Fibroblast of mammary gland (primary cell): ENCODE measurements at regions not wholly inside any gene's neighbourhood (a gene's known extent, or its start where the extent isn't known, plus 50 kb on each side); places are given as distances from the start of the nearest gene placed in this dataset.

ENCODE experiments used
- DNase-seq: peaks from one replicate; pipeline ENCODE4 v3.0.0-alpha.2; 2010; ENCODE audit warnings: low read depth
- H3K4me3 ChIP-seq: 2 replicates; pipeline ENCODE4 v1.5.1; 2011; ENCODE audit warnings: low read depth, mild to moderate bottlenecking, low read length, moderate library complexity; ENCODE audit not compliant: control insufficient read depth
- CTCF ChIP-seq: conservative IDR thresholded peaks from 2 replicates; pipeline ENCODE4 v1.5.1; 2011; ENCODE audit warnings: low read depth, low read length, inconsistent platforms; ENCODE audit not compliant: control insufficient read depth, insufficient read depth

- TF ChIP-seq CTCF: no peak
- H3K4me3 ChIP-seq: no peak overlapping the region
- no peak for DNase-seq
Measured at GRCh38 chr4:54915276-54915675, 210.1 kb downstream of the KDR start.

DNA sequence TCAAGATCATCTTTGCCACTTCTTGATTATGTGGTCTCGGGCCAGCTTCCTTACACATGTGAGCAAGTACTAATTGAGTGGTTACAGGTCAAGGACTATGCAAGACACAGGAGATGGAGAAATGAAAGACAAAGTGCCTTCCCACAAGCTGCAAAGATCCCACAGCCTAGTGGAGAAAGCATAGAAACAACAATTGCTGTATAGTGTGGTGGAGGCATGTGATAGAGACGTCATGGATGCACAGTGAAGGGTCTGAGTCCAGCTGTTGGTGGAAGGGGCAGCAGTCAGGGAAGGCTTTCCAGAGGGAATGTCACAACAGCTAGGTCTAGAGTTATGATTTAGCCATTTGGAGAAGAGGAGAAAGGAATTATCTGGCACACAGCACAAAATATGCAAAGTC is 210.6 kb downstream of the KDR start:
- no peak overlapping the region for H3K4me3 ChIP-seq
- no peak for TF ChIP-seq CTCF
- DNase-seq: no peak

DNA sequence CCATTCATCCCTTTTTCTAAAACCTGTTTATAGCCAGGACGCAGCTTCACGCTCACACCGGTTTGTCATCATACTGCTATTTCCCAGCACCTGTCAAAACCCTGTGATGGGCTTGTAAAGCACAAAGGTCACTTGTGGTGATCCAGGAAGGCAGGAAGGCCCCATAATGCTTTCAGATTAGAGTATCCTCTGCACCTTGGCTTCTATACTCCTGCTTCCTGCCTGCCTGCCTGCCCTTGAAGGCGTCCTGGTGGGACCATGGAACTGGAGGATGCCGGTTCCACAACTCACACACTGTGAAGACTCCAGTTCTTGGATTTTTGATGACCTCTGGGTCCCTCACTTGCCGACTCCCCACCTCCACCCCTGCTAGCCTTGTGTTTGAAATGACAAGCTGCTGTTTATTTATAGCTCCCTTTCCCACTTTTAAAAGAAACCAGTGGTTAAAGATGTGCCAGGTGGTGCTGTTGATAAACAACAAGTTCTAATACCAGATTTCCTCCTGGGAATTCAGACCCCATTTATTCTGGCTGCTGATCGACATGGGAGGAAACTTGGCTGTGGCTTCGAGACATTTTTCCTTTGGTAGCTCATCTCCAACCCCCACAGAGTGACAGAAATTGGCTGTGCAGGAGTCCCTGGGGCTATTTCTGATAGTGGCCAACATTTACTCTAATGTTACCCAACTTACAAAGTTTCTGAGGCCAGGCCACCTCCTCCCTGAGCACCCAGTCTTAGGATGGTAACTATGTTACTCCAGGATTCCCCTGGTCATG is 211.5 kb downstream of the KDR start:
- H3K4me3 ChIP-seq: no peak overlapping the region
- TF ChIP-seq CTCF: no peak
- no peak for DNase-seq

- no peak for TF ChIP-seq CTCF
- no peak overlapping the region for H3K4me3 ChIP-seq
- DNase-seq: no peak
Measured at GRCh38 chr4:54912155-54912554, 213.2 kb downstream of the KDR start.

DNA sequence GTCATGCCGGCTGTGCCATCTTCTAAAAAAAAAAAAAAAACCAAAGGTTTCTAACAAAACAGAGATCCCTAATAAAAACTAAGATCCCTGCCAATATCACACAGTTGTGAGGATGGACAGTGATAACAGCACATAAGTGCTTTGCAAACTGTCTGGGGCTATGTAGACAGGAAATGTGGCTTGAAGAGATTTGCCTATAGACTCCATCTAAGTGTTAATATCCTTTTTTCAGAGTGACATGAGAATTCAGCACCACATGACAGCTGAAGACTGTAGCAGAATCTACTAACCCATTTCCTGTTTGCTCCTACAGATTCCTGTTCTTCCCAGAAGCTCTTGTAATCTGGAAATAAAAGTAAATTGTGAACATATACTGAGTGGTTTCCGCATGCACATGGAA is 215.4 kb downstream of the KDR start:
- DNase-seq: no peak
- H3K4me3 ChIP-seq: no peak overlapping the region
- TF ChIP-seq CTCF: no peak

- TF ChIP-seq CTCF: no peak
- no peak for DNase-seq
Measured at GRCh38 chr4:54908763-54909162, 216.6 kb downstream of the KDR start.

More at GRCh38 chr4:54908763-54909162, 216.6 kb downstream of the KDR start:
- no peak overlapping the region for H3K4me3 ChIP-seq
